ENCODE measurements at regions not wholly inside any gene's neighbourhood (a gene's known extent, or its start where the extent isn't known, plus 50 kb on each side); places are given as distances from the start of the nearest gene placed in this dataset.

- Histone ChIP-seq H3K4me1 (peaks cover 0 to 14% (median 0%) of the 10 kb centered on the region in 9 donors), H3K27ac (no peak overlapping the region), H3K36me3 (no peaks in the 10 kb centered on the region), H3K9me3 (no peaks in the 10 kb centered on the region), H3K27me3 (no peaks in the 10 kb centered on the region), H3K4me3 (no peak overlapping the region)
- TF ChIP-seq CTCF (IDR thresholded peaks at IDR 0.05), result no peak
- DNase-seq (no peak), ATAC-seq (peak in 1 of 8 donors; percentile 35)
- intact Hi-C loops (cut with DNase I), result loop anchor here in 2 of 10 donors (10.0 kb wide), 2 partner anchors 149 to 431 kb away; no protein-coding TSS in a partner anchor
- 93 to 100% methylated on average over 1 of the region's 1 CpG for WGBS, 2 donors
Measured at GRCh38 chr4:151953312-151953711, 192.5 kb upstream of the GATB start.

DNA sequence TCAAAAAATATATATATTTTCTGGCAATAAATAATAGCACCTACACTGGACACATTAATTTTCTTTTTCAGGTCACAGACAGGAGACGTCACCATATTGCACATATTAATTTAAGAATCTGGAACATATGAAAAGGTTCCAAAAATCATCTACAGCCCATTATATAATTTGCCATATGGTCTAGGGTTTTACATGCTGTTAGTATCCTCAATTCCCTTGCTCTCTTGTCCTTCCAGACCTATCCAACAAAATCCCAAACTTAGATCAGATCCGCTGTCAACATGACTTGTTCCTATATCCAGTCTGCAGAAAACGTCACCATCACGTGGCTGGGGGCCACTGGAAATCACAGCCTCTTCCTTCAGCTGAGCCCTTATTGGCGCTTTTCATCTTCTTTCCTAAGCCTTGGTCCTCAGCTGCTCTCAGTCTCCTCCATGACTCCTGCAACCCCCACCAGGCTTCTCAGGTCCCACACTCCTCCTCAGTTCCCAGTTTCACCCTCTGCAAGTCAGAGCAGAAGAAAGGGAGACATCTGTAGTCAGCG is 192.0 kb upstream of the GATB start:
- H3K4me3 ChIP-seq, result no peak overlapping the region
- no peak overlapping the region for H3K27ac ChIP-seq
- no peak for TF ChIP-seq CTCF (IDR thresholded peaks at IDR 0.05)
- DNase-seq, result no peak
- no peaks in the 10 kb centered on the region for H3K36me3 ChIP-seq
- 90 to 93% methylated on average over 6 of the region's 6 CpGs for WGBS, 2 donors
- intact Hi-C loops (cut with DNase I), result loop anchor here in 2 of 10 donors (10.0 kb wide), 2 partner anchors 148 to 432 kb away; no protein-coding TSS in a partner anchor
- H3K4me1 ChIP-seq, result peaks cover 0 to 14% (median 0%) of the 10 kb centered on the region in 9 donors
- peak in 1 of 8 donors; percentile 32 for ATAC-seq
- peaks cover 0 to 3% (median 0%) of the 10 kb centered on the region in 11 donors for H3K9me3 ChIP-seq
- no peaks in the 10 kb centered on the region for H3K27me3 ChIP-seq

GRCh38 chr4:151952137-151952536 is 191.3 kb upstream of the GATB start:
- ATAC-seq, result peak in 1 of 8 donors; percentile 40
- TF ChIP-seq CTCF (IDR thresholded peaks at IDR 0.05), result no peak
- peaks cover 0 to 8% (median 0%) of the 10 kb centered on the region in 9 donors for H3K4me1 ChIP-seq
- peaks cover 0 to 10% (median 0%) of the 10 kb centered on the region in 11 donors for H3K9me3 ChIP-seq
- H3K4me3 ChIP-seq, result no peak overlapping the region
- DNase-seq, result no peak
- H3K27me3 ChIP-seq, result no peaks in the 10 kb centered on the region
- 65 to 72% methylated on average over 4 of the region's 4 CpGs for WGBS, 2 donors
- intact Hi-C loops (cut with DNase I), result loop anchor here in 2 of 10 donors (10.0 kb wide), 2 partner anchors 147 to 433 kb away; no protein-coding TSS in a partner anchor
- H3K36me3 ChIP-seq, result no peaks in the 10 kb centered on the region
- no peak overlapping the region for H3K27ac ChIP-seq

DNA sequence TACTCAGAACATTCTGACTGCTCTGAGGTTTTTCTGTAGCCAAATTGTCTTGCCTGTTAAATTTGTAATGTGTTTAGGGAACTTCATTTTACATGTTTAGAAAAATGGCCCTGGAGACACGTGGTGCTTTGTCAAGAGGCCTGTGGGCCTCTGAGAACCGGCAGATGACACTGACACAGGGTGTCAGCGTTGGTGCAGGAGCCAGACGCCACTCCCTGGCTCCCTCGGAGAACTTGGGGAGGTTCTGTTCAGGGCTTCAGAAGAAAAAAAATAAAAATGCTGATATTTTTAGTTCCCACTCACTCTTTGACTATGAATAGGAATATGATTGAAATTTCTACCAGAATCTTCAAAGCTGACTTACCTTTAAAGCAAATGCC is 190.9 kb upstream of the GATB start:
- H3K9me3 ChIP-seq, result peaks cover 0 to 15% (median 3%) of the 10 kb centered on the region in 11 donors
- H3K27ac ChIP-seq, result no peak overlapping the region
- WGBS, 2 donors, result 63 to 65% methylated on average over 5 of the region's 5 CpGs
- no peaks in the 10 kb centered on the region for H3K27me3 ChIP-seq
- DNase-seq, result no peak
- no peak for TF ChIP-seq CTCF (IDR thresholded peaks at IDR 0.05)
- no peaks in the 10 kb centered on the region for H3K36me3 ChIP-seq
- intact Hi-C loops (cut with DNase I), result loop anchor here in 2 of 10 donors (10.0 kb wide), 2 partner anchors 147 to 433 kb away; no protein-coding TSS in a partner anchor
- ATAC-seq, result no peak
- peaks cover 0 to 3% (median 0%) of the 10 kb centered on the region in 9 donors for H3K4me1 ChIP-seq
- no peak overlapping the region for H3K4me3 ChIP-seq

Measured in heart right ventricle (tissue), 16 donors.